HG03378 (cell line): ENCODE measurements at regions not wholly inside any gene's neighbourhood (a gene's known extent, or its start where the extent isn't known, plus 50 kb on each side); places are given as distances from the start of the nearest gene placed in this dataset.
"Not testable (repeated sequence)": the region's sequence is repeated elsewhere in the genome, so short reads cannot be mapped to it uniquely, and the experiment has no call there.

Experiments used
- ATAC-seq: cut with Tn5 transposase; IDR thresholded peaks from one replicate; pipeline ENCODE4 v1.9.1; 2021; ENCODE audit warnings: mild to moderate bottlenecking, moderate library complexity; ENCODE audit not compliant: unreplicated experiment

DNA sequence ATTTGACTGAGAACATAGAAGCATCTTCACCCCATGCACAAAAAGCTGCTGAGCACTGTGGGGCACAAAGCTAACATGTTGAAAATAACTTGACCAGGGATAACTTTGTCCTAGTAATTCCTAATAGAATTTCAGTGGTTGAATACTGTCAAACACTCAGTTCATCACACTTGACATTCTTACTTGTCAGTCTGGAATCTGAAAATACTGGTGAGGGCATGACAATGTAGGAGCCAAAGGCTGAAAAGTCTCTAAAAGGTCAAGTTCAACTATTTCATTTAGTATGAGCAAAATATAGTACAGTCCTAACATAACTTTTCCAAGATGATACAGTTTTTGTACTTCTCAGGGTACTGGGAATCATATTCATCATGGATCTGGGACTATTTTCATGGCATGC is 504.4 kb upstream of the LMO3 start:
- no peak for ATAC-seq

DNA sequence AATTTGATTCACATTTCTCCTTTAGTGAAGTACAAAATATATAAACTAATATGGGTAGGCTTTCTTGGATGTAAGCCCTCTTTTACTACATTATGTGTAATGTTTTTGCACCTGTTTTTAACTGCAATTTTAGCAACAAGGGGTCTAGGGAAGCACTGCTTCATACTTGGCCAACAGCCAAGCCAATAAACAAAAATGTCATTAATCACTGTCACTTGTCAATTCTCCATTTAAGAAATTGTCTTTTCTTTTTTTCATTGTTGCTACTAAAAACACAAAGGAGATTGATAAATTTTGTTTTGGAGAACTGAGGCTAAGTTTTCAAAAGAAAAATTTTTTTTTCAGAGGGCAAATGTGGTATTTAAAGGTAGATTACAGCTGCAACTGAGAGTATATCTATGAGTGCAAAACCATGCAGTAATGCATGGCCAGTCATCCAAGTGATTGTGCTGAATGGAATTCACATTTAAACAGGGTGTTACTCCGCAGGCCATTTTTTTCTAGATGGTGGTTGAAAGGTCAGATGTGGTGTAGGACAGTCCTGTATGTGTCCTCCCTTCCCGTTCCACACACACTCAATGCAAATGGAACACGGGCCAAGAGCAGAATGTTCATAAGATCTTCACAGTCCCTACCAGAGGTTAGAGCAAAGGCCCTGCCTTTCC is 503.0 kb upstream of the LMO3 start:
- ATAC-seq, result no peak

DNA sequence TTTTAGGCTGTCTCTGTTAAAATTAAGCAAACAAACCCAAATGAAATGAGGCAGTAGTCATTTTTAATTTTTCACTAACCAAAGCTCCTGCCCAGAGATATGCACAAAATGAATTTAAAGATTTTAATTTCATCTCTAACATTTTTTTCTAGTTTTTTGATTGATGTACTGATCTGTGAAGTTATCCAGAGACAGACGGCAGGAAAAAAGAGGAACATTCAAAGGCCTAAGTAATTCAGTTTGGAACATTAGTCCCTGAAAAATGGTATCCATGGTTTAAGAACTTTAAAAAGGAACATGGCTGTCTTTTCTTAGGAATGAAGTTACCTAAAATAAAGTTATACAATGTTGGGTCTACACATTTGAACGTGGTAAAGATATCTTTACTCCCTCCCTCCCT is 498.8 kb upstream of the LMO3 start:
- ATAC-seq, result no peak

DNA sequence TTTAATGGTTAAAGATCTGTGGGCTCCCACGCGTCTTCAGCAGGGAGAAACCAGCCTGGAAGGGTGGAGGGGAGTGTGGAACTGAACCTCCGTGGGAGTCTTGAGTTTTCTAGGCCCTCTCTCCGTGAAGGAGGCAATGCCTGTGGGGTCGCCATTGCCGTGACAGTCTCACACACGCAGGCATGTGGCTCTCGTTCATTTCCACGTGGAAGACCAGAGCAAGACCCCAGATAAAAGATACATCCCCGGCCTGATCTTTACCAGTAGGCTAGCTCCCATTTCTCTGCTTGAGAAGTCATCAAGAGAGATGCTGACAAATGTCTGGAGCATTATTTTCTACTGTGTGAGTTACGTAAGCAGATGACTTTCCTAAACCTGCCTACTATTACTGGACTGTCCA is 491.7 kb upstream of the LMO3 start:
- ATAC-seq, result no peak

DNA sequence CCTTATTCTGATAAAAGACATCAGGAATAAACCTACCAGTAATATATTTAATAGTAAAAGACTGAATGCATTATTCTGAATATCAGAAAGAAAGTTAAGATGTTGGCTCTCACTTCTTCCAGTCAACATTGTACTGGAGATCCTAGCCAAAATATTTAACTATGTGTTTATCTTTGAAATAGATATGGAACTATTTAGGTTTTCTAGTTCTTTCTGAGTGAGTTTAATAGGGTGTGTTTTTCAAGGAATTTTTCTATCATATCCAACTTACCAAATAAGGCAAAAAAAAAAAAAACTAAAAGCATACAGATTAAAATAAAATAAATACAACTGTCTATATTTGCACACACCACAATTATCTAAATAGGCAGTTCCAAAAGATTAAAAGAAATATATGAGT is 478.9 kb upstream of the LMO3 start:
- ATAC-seq, result no peak

DNA sequence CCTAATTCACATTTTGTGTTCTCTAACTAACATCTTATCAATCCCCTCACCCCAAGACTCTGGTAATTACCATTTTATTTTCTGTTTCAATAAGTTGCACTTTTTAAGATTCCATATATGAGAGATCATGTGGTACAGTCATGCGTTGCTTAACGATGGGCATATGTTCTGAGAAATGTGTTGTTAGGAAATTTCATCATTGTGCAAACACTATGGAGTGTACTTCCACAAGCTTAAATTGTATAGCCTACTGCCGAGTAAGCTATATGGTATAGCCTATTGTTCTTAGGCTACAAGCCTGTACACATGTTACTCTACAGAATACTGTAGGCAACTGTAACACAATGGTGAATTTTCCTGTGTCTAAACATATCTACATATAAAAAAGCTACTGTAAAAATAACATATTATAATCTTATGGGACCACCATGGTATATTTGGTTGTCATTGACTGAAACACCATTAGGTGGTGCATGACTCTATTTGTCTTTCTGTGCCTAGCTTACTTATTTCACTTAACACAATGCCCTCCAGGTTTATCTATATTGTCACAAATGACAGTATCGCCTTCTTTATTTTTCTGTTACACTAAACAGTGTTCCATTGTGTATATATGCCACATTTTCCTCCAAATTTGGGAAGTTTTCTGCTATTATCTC is 473.4 kb upstream of the LMO3 start:
- no peak for ATAC-seq

DNA sequence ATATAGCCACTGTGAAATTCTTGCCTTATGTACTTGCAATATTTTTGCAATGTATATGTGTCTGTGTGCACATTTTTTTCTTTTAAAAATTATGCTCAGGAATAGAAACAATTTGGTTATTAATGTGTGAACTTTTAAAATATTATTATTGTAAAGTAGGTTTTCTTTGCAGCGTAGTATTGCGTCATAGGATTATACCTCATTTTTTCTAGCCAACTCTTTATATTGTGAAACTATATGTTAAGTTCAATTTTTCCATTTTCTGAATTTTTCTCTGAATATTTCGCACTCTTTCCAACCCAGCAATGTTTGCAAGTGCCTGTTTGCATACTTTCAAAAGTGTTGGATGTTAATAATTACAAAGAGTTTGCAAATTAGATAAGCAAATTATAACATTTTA is 471.6 kb upstream of the LMO3 start:
- ATAC-seq, result no peak

DNA sequence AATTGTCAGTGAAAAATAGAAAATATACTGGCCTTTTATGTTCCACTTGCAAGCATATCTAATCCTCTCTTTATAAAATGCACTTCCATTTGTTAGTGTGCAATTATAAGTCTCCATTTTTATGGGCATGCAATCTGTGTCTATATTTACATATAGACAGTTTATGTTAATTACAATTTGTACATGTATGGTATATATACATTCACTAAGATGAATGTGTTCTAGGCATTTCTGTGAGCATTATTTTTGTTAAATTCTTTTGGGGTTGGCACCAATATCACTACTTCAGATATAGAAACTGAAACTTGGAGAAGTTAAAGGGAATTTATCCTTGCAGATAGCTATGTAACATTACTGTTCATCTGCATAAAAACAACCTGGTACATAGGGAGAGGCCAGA is 470.8 kb upstream of the LMO3 start:
- no peak for ATAC-seq

DNA sequence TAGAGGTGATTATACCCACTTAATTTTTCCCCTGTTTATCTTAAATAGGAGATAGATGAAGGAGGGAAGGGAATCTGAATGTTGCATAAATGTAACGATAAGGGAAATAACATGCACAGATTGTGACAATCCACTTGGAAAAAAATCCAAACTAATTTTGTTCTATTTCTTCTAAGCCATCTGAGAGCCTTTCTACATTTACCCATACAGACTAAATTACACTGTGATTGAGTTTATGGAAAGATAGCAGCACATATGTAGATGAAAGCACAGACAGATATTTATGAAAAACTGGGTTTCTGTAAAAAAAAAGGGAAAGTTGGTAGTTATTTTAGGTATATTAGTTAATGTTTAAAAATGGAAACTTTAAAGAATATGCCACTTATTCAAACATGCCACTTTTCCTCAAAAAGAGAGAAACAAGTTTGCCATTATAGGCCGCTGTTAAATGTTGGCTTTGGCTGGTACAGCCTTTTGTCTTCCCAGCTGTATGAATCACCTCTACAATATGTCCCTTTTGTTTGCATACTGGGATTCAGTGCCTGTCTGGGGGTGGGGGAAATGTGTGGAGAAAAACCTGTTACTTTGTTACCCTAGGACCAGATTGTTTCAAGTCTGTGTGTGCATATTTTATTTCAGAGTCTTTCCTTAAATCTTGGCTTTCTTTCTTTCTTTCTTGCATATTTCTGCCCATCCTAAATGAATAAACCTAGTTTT is 470.2 kb upstream of the LMO3 start:
- no peak for ATAC-seq

DNA sequence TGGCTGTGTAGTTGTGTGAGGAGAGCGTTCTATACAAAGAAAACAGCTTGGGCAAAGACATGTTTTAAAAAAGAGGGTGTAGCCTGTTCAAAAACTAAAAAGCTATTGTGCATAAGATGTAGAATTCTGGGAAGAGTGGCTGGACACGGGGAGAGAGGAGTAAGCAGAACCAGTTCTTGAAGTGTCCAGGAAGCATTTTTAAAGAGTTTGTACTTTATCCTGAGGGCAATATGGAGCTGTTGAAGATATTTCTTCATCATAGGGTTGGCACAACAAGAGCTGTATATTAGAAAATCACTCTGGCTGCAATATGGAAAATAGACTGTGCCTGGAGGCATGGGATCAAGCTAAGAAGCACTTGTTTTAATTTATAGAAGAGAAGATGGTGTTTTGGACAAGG is 458.9 kb upstream of the LMO3 start:
- no peak for ATAC-seq

DNA sequence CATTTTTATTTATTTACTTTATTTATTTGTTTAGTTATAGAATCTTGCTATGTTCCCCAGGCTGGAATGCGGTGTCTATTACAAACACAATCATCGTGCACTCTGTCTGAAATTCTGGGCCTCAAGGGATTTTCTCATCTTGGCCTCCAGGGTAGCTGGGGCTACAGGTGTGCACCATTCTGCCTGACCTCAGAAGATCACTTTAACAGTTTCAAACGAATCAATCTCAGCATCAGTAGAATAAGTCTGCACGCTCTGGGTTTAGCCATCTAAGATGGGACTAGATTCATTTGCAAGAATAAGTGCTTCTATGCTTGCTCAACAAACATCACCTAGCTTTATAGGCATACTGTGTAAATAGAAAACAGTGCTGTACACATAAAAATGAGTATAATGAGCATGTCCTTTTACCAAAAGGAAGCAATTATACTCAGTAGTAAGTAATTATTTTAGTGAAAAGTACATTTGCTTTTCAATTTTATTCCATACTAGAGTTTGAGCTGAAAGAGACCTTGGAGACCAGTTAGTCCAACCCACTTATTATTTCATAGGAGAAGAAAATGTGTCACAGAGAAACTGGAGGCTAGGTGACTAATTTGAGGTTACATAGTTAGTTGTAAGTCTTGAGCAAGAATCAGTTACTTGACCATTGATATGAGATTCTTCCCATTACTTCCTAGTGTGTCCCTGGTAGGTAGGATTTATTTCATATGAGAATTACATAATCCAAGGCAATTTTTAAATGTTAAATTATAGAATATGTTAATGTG is 456.5 kb upstream of the LMO3 start:
- no peak for ATAC-seq

DNA sequence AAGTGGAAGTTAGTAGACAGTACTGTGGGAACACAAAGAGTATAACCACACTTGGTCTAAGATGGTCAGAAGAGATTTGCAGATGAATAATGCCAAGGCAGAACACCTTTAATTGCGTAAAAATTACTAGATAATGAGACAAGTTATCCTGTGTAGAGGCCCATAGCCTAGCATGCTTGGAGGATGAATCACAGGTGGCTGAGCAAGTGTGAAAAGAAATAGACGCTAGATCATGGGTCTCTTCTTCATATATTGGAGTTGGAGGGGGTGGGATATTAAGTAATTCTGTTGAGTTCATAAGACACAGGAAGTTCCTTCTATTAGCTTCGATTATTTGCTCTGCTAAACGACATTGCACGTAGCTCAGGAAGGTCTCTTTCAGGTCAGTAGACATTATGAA is 454.3 kb upstream of the LMO3 start:
- ATAC-seq, result no peak

DNA sequence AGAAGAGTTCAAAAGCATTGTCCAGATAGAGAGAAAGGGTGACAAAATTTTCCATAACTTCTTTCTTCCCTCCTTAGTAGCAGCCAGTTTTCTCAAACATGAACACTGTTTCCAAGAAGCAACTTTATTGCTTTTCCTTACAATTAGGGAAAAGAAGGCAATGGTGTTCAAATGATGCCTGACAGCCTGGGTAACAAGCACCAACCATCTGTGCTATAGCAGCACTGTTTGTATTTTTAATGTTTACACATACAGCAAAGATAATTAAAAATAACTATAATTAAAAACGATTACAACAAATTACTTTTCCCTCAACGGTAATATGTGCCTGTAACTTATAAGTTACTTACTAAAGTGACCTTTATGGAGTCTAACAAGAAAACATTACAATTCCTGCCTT is 450.6 kb upstream of the LMO3 start:
- ATAC-seq, result no peak

DNA sequence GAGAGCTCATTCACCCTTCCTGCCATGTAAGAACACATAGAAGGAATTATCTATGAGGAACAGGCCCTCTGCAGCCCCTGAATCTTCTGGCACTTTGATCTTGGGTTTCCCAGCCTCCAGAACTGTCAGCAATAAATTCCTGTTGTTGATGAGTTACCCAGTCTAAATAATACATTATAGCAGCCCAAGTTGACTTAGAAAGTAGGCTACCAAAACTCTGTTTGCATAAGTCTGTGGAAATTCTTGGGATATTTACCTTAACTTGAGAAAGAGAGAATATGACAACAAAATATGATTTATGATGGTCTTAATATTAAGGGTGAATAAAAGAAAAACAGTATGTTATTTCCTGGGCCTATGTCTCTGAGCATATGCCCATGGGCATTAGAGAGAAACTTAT is 433.0 kb upstream of the LMO3 start:
- no peak for ATAC-seq

DNA sequence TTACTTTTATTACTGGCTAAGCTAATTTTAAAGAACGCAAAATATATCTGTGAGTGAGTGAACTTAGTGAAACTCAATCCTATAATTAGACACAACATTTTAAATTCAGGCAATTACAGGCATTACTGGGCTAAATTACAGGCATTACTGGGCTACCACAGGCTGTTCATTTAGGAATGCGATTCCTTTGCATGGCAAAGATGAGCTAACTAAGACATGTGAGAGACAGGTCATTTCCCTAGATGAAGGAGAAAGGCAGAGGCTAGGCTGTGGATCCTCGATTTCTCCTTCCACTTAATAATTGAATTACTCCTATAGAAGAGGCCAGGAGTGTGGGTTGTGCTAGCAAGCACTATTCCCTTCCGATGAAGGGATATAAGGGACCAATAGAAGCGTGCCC is 429.4 kb upstream of the LMO3 start:
- no peak for ATAC-seq

DNA sequence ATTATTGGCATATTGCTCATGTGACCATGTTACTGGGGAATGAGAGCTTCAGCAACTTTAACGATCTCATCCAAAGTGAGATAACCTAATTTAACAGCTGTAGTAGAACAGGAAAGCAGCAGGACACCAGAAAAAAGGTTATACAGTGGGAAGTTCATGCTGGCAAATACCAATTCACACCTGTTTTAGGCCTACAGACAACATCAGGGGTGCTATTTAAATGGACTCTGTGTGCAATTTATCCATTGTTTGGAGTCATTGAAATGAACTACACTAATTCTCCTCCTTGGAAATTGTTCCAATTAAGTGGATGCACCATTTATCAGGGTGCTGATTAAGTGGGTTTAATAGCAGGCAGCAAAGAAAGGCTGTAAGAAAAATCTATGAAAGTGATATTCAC is 424.4 kb upstream of the LMO3 start:
- no peak for ATAC-seq

DNA sequence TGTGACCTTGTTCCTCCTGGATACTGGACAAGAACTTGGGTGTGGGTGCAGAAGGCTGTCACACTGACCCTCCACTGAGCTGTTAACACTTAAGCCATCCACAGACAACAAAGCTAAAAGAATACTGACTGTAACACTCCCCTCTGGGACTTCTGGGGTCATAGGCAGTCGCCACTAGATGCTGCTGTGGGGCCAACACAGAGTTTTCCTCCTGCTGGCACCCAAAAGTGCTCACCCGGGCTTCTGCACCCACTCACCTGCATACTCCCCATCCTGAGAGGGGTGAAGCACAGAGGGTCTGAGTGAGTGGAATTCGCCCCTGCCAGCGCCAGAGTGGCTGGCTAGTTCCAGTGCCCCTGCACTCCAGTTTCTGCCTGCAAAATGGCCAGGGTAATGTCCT is 422.4 kb upstream of the LMO3 start:
- no peak for ATAC-seq

DNA sequence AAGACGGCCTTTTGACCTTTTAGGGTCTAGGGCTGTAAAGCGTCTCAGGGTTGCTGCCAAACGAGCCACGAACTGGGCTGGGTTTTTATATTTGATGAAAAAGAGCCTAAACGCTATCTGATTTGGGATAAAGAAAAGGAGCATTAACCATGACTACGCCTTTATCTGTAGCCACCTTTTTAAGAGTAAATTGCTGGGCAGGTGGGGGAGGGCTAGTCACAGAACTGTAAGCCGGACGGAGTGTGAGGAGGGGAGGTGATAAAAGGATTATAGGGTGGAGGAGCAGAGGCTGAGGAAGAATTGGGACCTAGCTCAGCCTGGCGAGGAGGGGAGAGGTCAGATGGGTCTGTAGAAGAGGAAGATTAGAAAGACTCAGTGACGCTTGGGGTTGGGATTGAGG is 419.5 kb upstream of the LMO3 start:
- not testable (repeated sequence) for ATAC-seq

DNA sequence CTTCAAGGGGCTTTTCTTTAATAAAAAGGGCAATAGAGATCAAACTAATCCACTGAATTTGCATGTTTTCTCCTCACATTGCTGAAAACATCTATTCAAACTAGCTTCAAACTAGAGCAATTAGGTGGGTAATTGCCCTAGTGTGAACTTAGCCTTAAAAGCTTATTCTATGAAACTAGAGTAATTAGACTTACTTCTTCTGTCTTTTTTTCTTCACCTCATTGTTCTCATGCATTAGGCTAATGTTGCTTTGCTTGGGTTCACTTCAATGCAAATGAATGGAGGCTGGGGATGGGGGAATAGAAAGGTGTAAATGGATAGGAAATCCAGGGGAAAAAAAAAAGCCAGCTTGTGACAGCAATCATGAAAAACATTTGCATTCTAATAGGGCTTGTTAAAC is 414.8 kb upstream of the LMO3 start:
- no peak for ATAC-seq

DNA sequence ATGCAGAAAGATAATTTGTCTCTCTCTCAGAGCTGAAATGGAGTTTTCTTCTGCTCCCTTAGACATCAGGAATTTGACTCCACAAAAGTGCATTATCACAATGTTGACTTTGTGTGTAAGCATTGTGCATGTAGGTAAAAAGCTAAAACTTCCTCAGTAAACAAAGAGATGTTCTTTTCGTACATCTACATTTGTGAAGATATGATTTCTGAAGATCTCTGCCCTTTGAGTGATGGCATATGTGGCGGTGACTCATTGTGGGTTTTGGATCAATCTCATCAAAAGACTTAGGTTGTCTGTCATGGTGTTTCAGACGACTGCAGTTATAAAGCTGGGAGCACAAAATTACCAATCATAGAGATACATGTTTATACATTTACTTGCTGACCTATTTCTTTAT is 411.4 kb upstream of the LMO3 start:
- ATAC-seq, result no peak

DNA sequence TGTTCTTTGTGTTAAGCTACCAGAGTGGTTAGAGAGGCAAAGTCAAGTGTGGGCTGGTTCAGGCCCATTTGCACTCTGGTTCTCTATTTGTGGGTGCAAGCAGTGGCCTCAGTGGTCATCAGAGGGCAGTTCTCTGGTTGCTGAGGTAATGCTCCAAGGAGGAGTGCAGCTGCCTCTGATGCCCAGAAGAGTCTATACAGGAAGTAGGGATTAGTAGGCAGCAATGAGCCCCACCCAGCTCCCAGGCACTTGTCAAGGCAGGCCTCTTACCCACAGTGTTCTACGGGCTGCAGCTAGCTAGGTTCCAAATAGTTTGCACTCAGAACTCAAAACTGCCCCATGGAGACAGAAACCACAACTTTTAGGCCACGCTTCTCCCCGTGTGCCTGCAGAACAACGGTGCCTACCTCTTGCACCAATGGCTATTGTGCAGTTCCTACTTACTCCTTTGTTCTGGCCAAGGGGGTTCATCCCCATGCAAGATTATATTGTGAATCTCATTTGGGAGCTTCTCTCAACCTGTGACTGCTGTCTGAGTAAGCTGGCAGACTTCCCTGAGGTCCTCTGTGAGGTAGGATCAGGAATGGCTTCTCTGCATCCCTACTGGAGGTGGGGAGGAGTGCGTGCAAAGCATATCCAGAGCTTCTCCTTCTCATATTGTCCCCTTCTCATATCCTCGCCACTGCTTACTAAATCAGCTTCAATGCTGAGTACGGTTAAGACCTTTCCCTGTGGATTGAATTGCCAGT is 410.3 kb upstream of the LMO3 start:
- ATAC-seq, result no peak
